Neural progenitor cell (in vitro differentiated cells): ENCODE measurements at regions not wholly inside any gene's neighbourhood (a gene's known extent, or its start where the extent isn't known, plus 50 kb on each side); places are given as distances from the start of the nearest gene placed in this dataset.

Experiments
- DNase-seq: peaks from one replicate; pipeline ENCODE4 v3.0.0-alpha.2; 2016; ENCODE audit warnings: low spot score
- H2AFZ ChIP-seq: fragments of 200-600 bp; sonication (generic); replicated peaks from 2 replicates; pipeline ENCODE4 v1.6.1; 2016; ENCODE audit warnings: antibody characterized with exemption
- H3F3A ChIP-seq: fragments of 200-600 bp; sonication (generic); 2 replicates; pipeline ENCODE4 v1.6.1; 2016; ENCODE audit warnings: antibody characterized with exemption, low read depth
- H3K27ac ChIP-seq: fragments of 200-600 bp; sonication (generic); 2 replicates; pipeline ENCODE4 v1.5.1; 2016; ENCODE audit warnings: mild to moderate bottlenecking
- H3K27me3 ChIP-seq: fragments of 200-600 bp; sonication (generic); 2 replicates; pipeline ENCODE4 v1.6.1; 2016; ENCODE audit warnings: mild to moderate bottlenecking, moderate library complexity
- H3K36me3 ChIP-seq: fragments of 200-600 bp; sonication (generic); 2 replicates; pipeline ENCODE4 v1.5.1; 2016
- H3K4me1 ChIP-seq: fragments of 200-600 bp; sonication (generic); 2 replicates; pipeline ENCODE4 v1.6.1; 2016; ENCODE audit warnings: mixed run types
- H3K4me2 ChIP-seq: fragments of 200-600 bp; sonication (generic); 2 replicates; pipeline ENCODE4 v1.6.1; 2016
- H3K4me3 ChIP-seq: fragments of 200-600 bp; sonication (generic); 2 replicates; pipeline ENCODE4 v1.5.1; 2016
- H3K79me2 ChIP-seq: fragments of 200-600 bp; sonication (generic); 2 replicates; pipeline ENCODE4 v1.6.1; 2016; ENCODE audit warnings: low read depth
- H3K9ac ChIP-seq: fragments of 200-600 bp; sonication (generic); 2 replicates; pipeline ENCODE4 v1.6.1; 2016
- H3K9me3 ChIP-seq: fragments of 200-600 bp; sonication (generic); 2 replicates; pipeline ENCODE4 v1.5.1; 2016; ENCODE audit warnings: low read depth
- H4K20me1 ChIP-seq: fragments of 200-600 bp; sonication (generic); 2 replicates; pipeline ENCODE4 v1.6.1; 2016; ENCODE audit warnings: low read depth
- H3K27ac Mint-ChIP-seq: 3 replicates; pipeline ENCODE4 v1.8.0; 2021; ENCODE audit warnings: mixed read lengths
- H3K27me3 Mint-ChIP-seq: 2 replicates; pipeline ENCODE4 v1.8.0; 2022; ENCODE audit warnings: low read depth, mild to moderate bottlenecking, inconsistent platforms, moderate library complexity, mixed read lengths; ENCODE audit not compliant: insufficient read depth
- H3K36me3 Mint-ChIP-seq: 3 replicates; pipeline ENCODE4 v1.8.0; 2021; ENCODE audit warnings: mixed read lengths
- H3K4me1 Mint-ChIP-seq: 3 replicates; pipeline ENCODE4 v1.8.0; 2021; ENCODE audit warnings: mixed read lengths
- H3K4me3 Mint-ChIP-seq: 3 replicates; pipeline ENCODE4 v1.8.0; 2021; ENCODE audit warnings: mild to moderate bottlenecking, moderate library complexity, mixed read lengths
- H3K9me3 Mint-ChIP-seq: 3 replicates; pipeline ENCODE4 v1.8.0; 2020; ENCODE audit warnings: mixed read lengths
- CTCF ChIP-seq: fragments of 200-600 bp; sonication (generic); IDR thresholded peaks from 2 replicates; pipeline ENCODE4 v1.5.1; 2017; ENCODE audit warnings: antibody characterized with exemption, mild to moderate bottlenecking
- EZH2 ChIP-seq: fragments of 200-600 bp; sonication (generic); IDR thresholded peaks from 2 replicates; pipeline ENCODE4 v1.6.1; 2017; ENCODE audit warnings: antibody characterized with exemption, mild to moderate bottlenecking, moderate library complexity
- EZH2phosphoT487 ChIP-seq: fragments of 200-600 bp; sonication (generic); IDR thresholded peaks from 2 replicates; pipeline ENCODE4 v1.6.1; 2017; ENCODE audit warnings: antibody characterized with exemption

- Histone ChIP-seq H3K27me3 (peaks cover 12% of the 10 kb centered on the region), H3K4me3 (no peak overlapping the region), H3F3A (peaks cover 13% of the 10 kb centered on the region), H4K20me1 (no peaks in the 10 kb centered on the region), H3K79me2 (peaks cover 38% of the 10 kb centered on the region), H3K9ac (no peak overlapping the region), H2AFZ (no peak overlapping the region), H3K36me3 (peaks cover 3% of the 10 kb centered on the region), H3K27ac (no peak overlapping the region), H3K4me2 (no peak overlapping the region), H3K9me3 (no peaks in the 10 kb centered on the region), H3K4me1 (peaks cover 5% of the 10 kb centered on the region)
- no peak for TF ChIP-seq EZH2
- no peak for TF ChIP-seq EZH2phosphoT487
- TF ChIP-seq CTCF: no peak
- Mint-ChIP-seq H3K27ac (no peak overlapping the region), H3K36me3 (peaks cover 11% of the 10 kb centered on the region), H3K27me3 (peaks cover 5% of the 10 kb centered on the region), H3K9me3 (peaks cover 3% of the 10 kb centered on the region), H3K4me1 (peaks cover 19% of the 10 kb centered on the region), H3K4me3 (peak overlapping the region; percentile 44)
- no peak for DNase-seq
Observed at GRCh38 chrX:2607113-2607512, 84.0 kb upstream of the CD99 start.

- Mint-ChIP-seq H3K27ac (no peak overlapping the region), H3K27me3 (peaks cover 3% of the 10 kb centered on the region)
Observed at GRCh38 chrX:2600564-2600963, 90.5 kb upstream of the CD99 start.

GRCh38 chrX:2596555-2597255 is 94.4 kb upstream of the CD99 start:
- Mint-ChIP-seq H3K36me3 (peaks cover 17% of the 10 kb centered on the region), H3K4me1 (peaks cover 7% of the 10 kb centered on the region), H3K9me3 (peaks cover 5% of the 10 kb centered on the region), H3K27me3 (peaks cover 3% of the 10 kb centered on the region), H3K4me3 (no peak overlapping the region), H3K27ac (no peak overlapping the region)
- Histone ChIP-seq H3K36me3 (no peaks in the 10 kb centered on the region), H3K79me2 (no peaks in the 10 kb centered on the region), H3K9ac (no peak overlapping the region), H3K27me3 (no peaks in the 10 kb centered on the region), H3K4me3 (no peak overlapping the region), H4K20me1 (no peaks in the 10 kb centered on the region), H3K4me2 (no peak overlapping the region), H3K9me3 (no peaks in the 10 kb centered on the region), H3F3A (peaks cover 9% of the 10 kb centered on the region), H2AFZ (no peak overlapping the region), H3K27ac (no peak overlapping the region), H3K4me1 (no peaks in the 10 kb centered on the region)
- DNase-seq: no peak
- TF ChIP-seq EZH2phosphoT487 (no peak), EZH2 (no peak), CTCF (no peak)

More at GRCh38 chrX:2600564-2600963, 90.5 kb upstream of the CD99 start:
- no peaks in the 10 kb centered on the region for H3K27me3 ChIP-seq
- H3K27ac ChIP-seq: no peak overlapping the region
- no peaks in the 10 kb centered on the region for H4K20me1 ChIP-seq
- H3K36me3 Mint-ChIP-seq: peaks cover 16% of the 10 kb centered on the region
- H3K9me3 Mint-ChIP-seq: peaks cover 4% of the 10 kb centered on the region
- no peak overlapping the region for H3K4me3 Mint-ChIP-seq
- no peaks in the 10 kb centered on the region for H3K4me1 ChIP-seq
- no peak overlapping the region for H3K9ac ChIP-seq
- no peaks in the 10 kb centered on the region for H3K9me3 ChIP-seq
- no peaks in the 10 kb centered on the region for H3F3A ChIP-seq
- H3K4me2 ChIP-seq: no peak overlapping the region
- peaks cover 3% of the 10 kb centered on the region for H3K36me3 ChIP-seq
- H2AFZ ChIP-seq: no peak overlapping the region
- no peaks in the 10 kb centered on the region for H3K79me2 ChIP-seq
- TF ChIP-seq EZH2phosphoT487 (no peak), CTCF (no peak), EZH2 (no peak)
- H3K4me1 Mint-ChIP-seq: no peaks in the 10 kb centered on the region
- DNase-seq: no peak
- H3K4me3 ChIP-seq: no peak overlapping the region
